ENCODE measurements at regions not wholly inside any gene's neighbourhood (a gene's known extent, or its start where the extent isn't known, plus 50 kb on each side); places are given as distances from the start of the nearest gene placed in this dataset.

- Histone ChIP-seq H3K4me3 (ENCODE audit: low read length) (no peak overlapping the region), H3F3A (ENCODE audit: control insufficient read depth, insufficient read depth) (no peaks in the 10 kb centered on the region), H4K20me1 (ENCODE audit: control insufficient read depth, insufficient read depth, low read depth, low read length) (no peaks in the 10 kb centered on the region), H3K36me3 (ENCODE audit: control insufficient read depth, low read length) (no peaks in the 10 kb centered on the region), H3K4me1 (ENCODE audit: control insufficient read depth, low read length) (peaks cover 5% of the 10 kb centered on the region), H3K4me2 (ENCODE audit: low read length) (no peak overlapping the region), H3K27me3 (ENCODE audit: control insufficient read depth, low read length) (no peaks in the 10 kb centered on the region), H3K27ac (ENCODE audit: low read depth, low read length) (no peak overlapping the region), H3K9me2 (replicated peaks; ENCODE audit: control insufficient read depth, low read length) (no peaks in the 10 kb centered on the region), H3K79me2 (ENCODE audit: control insufficient read depth, low read length) (no peaks in the 10 kb centered on the region), H3K9me3 (ENCODE audit: control insufficient read depth, insufficient read depth, low read length) (no peaks in the 10 kb centered on the region)
- TF ChIP-seq CTCF (IDR thresholded peaks at IDR 0.05; ENCODE audit: low read depth, low read length, poor library complexity, severe bottlenecking) (no peak), EZH2phosphoT487 (IDR thresholded peaks at IDR 0.05; ENCODE audit: borderline replicate concordance, low read length) (no peak)
These were observed 213.3 kb upstream of the ZNF536 start for GRCh38 chr19:30158893-30159245.

GRCh38 chr19:30159636-30160035 lies 212.5 kb upstream of the ZNF536 start:
- H3F3A ChIP-seq (ENCODE audit: control insufficient read depth, insufficient read depth): no peaks in the 10 kb centered on the region
- no peaks in the 10 kb centered on the region for H3K4me1 ChIP-seq (ENCODE audit: control insufficient read depth, low read length)
- H3K9me2 ChIP-seq (replicated peaks; ENCODE audit: control insufficient read depth, low read length): no peaks in the 10 kb centered on the region
- no peaks in the 10 kb centered on the region for H3K27me3 ChIP-seq (ENCODE audit: control insufficient read depth, low read length)
- H3K79me2 ChIP-seq (ENCODE audit: control insufficient read depth, low read length): no peaks in the 10 kb centered on the region
- H3K4me2 ChIP-seq (ENCODE audit: low read length): no peak overlapping the region
- H3K27ac ChIP-seq (ENCODE audit: low read depth, low read length): no peak overlapping the region
- no peaks in the 10 kb centered on the region for H3K9me3 ChIP-seq (ENCODE audit: control insufficient read depth, insufficient read depth, low read length)
- no peaks in the 10 kb centered on the region for H3K36me3 ChIP-seq (ENCODE audit: control insufficient read depth, low read length)
- H3K4me3 ChIP-seq (ENCODE audit: low read length): no peak overlapping the region
- TF ChIP-seq CTCF (IDR thresholded peaks at IDR 0.05; ENCODE audit: low read depth, low read length, poor library complexity, severe bottlenecking): no peak
- no peak for TF ChIP-seq EZH2phosphoT487 (IDR thresholded peaks at IDR 0.05; ENCODE audit: borderline replicate concordance, low read length)
- H4K20me1 ChIP-seq (ENCODE audit: control insufficient read depth, insufficient read depth, low read depth, low read length): no peaks in the 10 kb centered on the region

GRCh38 chr19:30160426-30160825 lies 211.8 kb upstream of the ZNF536 start:
- H3K9me2 ChIP-seq (replicated peaks; ENCODE audit: control insufficient read depth, low read length): no peaks in the 10 kb centered on the region
- H4K20me1 ChIP-seq (ENCODE audit: control insufficient read depth, insufficient read depth, low read depth, low read length): no peaks in the 10 kb centered on the region
- H3K27ac ChIP-seq (ENCODE audit: low read depth, low read length): no peak overlapping the region
- H3K4me3 ChIP-seq (ENCODE audit: low read length): no peak overlapping the region
- no peaks in the 10 kb centered on the region for H3K9me3 ChIP-seq (ENCODE audit: control insufficient read depth, insufficient read depth, low read length)
- no peak overlapping the region for H3K4me2 ChIP-seq (ENCODE audit: low read length)
- H3K4me1 ChIP-seq (ENCODE audit: control insufficient read depth, low read length): no peaks in the 10 kb centered on the region
- no peaks in the 10 kb centered on the region for H3K36me3 ChIP-seq (ENCODE audit: control insufficient read depth, low read length)
- TF ChIP-seq EZH2phosphoT487 (IDR thresholded peaks at IDR 0.05; ENCODE audit: borderline replicate concordance, low read length): no peak
- TF ChIP-seq CTCF (IDR thresholded peaks at IDR 0.05; ENCODE audit: low read depth, low read length, poor library complexity, severe bottlenecking): no peak
- H3K79me2 ChIP-seq (ENCODE audit: control insufficient read depth, low read length): no peaks in the 10 kb centered on the region
- no peaks in the 10 kb centered on the region for H3F3A ChIP-seq (ENCODE audit: control insufficient read depth, insufficient read depth)
- H3K27me3 ChIP-seq (ENCODE audit: control insufficient read depth, low read length): no peaks in the 10 kb centered on the region

All from DOHH2 (cell line).